ENCODE measurements at regions not wholly inside any gene's neighbourhood (a gene's known extent, or its start where the extent isn't known, plus 50 kb on each side); places are given as distances from the start of the nearest gene placed in this dataset.

DNA sequence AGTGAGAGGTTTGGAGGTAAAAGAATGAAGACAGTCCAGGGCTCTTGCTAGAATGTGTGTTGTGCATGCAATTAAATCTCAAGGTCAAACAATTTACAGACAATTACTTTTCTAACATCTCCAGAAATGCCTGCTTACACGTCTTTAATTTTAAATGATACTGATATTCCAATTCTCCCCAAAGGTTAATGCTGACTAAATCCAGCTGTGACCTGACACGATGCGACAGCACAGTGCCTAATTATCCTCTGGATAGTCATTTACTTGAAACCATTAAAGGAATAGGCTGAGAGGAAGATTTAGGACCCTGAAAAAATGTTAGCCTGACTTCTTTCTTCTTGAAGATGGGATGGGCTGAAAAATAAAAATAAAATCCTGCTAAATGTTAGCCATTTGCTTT is 178.2 kb upstream of the MMS22L start:
- H3K4me3 ChIP-seq (ENCODE audit: low read depth, low read length), result no peak overlapping the region
- TF ChIP-seq CTCF (IDR thresholded peaks at IDR 0.05; ENCODE audit: low read depth, low read length, missing control alignments), result no peak

GRCh38 chr6:97462031-97462430 is 179.0 kb upstream of the MMS22L start:
- H3K4me3 ChIP-seq (ENCODE audit: low read depth, low read length), result no peak overlapping the region
- no peak for DNase-seq (ENCODE audit: low read depth)
- TF ChIP-seq CTCF (IDR thresholded peaks at IDR 0.05; ENCODE audit: low read depth, low read length, missing control alignments), result no peak

More for the DNA sequence above, 178.2 kb upstream of the MMS22L start:
- no peak for DNase-seq (ENCODE audit: low read depth)

GRCh38 chr6:97462938-97463598 is 180.1 kb upstream of the MMS22L start:
- no peak for DNase-seq (ENCODE audit: low read depth)
- H3K4me3 ChIP-seq (ENCODE audit: low read depth, low read length), result no peak overlapping the region
- no peak for TF ChIP-seq CTCF (IDR thresholded peaks at IDR 0.05; ENCODE audit: low read depth, low read length, missing control alignments)

GRCh38 chr6:97465877-97466561 is 183.0 kb upstream of the MMS22L start:
- no peak for DNase-seq (ENCODE audit: low read depth)
- H3K4me3 ChIP-seq (ENCODE audit: low read depth, low read length), result no peak overlapping the region
- no peak for TF ChIP-seq CTCF (IDR thresholded peaks at IDR 0.05; ENCODE audit: low read depth, low read length, missing control alignments)

DNA sequence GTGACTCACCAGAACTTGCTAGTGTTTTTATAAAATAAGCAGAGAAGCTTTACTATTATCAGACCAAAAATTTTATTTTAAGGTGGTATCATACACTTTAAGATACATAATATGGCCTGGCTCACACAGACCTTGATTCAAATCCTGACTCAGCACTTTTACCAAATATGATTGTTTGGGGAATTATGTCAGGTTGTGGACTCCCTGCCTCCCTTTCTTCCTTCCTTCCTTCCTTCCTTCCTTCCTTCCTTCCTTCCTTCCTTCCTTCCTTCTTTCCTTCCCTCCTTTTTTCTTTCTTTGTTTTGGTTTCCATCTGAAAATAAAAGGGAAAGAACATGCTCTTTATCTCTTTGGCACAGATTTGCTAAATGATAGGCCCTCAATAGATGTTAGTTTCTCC is 186.0 kb upstream of the MMS22L start:
- DNase-seq (ENCODE audit: low read depth), result no peak
- no peak overlapping the region for H3K4me3 ChIP-seq (ENCODE audit: low read depth, low read length)
- no peak for TF ChIP-seq CTCF (IDR thresholded peaks at IDR 0.05; ENCODE audit: low read depth, low read length, missing control alignments)

GRCh38 chr6:97469451-97469850 is 186.4 kb upstream of the MMS22L start:
- no peak for TF ChIP-seq CTCF (IDR thresholded peaks at IDR 0.05; ENCODE audit: low read depth, low read length, missing control alignments)
- no peak for DNase-seq (ENCODE audit: low read depth)

GRCh38 chr6:97470322-97470721 is 187.3 kb upstream of the MMS22L start:
- no peak for TF ChIP-seq CTCF (IDR thresholded peaks at IDR 0.05; ENCODE audit: low read depth, low read length, missing control alignments)
- DNase-seq (ENCODE audit: low read depth), result no peak
- no peak overlapping the region for H3K4me3 ChIP-seq (ENCODE audit: low read depth, low read length)

More at GRCh38 chr6:97469451-97469850, 186.4 kb upstream of the MMS22L start:
- H3K4me3 ChIP-seq (ENCODE audit: low read depth, low read length), result no peak overlapping the region
